Osteoblast (primary cell): ENCODE measurements at regions not wholly inside any gene's neighbourhood (a gene's known extent, or its start where the extent isn't known, plus 50 kb on each side); places are given as distances from the start of the nearest gene placed in this dataset.
"Not testable (repeated sequence)": the region's sequence is repeated elsewhere in the genome, so short reads cannot be mapped to it uniquely, and the experiment has no call there.

Experiments
- DNase-seq: peaks from one replicate; pipeline ENCODE4 v3.0.0; 2011; ENCODE audit warnings: low spot score, mixed read lengths; ENCODE audit not compliant: insufficient read length; ENCODE audit errors: missing footprints
- H2AFZ ChIP-seq: 2 replicates; pipeline ENCODE4 v1.6.0; 2011; ENCODE audit warnings: mild to moderate bottlenecking, low read length
- H3K27ac ChIP-seq: 2 replicates; pipeline ENCODE4 v1.5.1; 2011; ENCODE audit warnings: mild to moderate bottlenecking, low read depth, low read length, moderate library complexity
- H3K27me3 ChIP-seq: 2 replicates; pipeline ENCODE4 v1.6.0; 2012; ENCODE audit warnings: mild to moderate bottlenecking, control low read depth, inconsistent platforms, low read length, moderate library complexity; ENCODE audit not compliant: insufficient read depth
- H3K36me3 ChIP-seq: 2 replicates; pipeline ENCODE4 v1.5.1; 2011; ENCODE audit warnings: mild to moderate bottlenecking, low read length, control low read depth, moderate library complexity; ENCODE audit not compliant: insufficient read depth
- H3K4me1 ChIP-seq: 2 replicates; pipeline ENCODE4 v1.5.1; 2011; ENCODE audit warnings: mild to moderate bottlenecking, low read length, control low read depth, moderate library complexity; ENCODE audit not compliant: insufficient read depth
- H3K4me2 ChIP-seq: 2 replicates; pipeline ENCODE4 v1.6.0; 2011; ENCODE audit warnings: mild to moderate bottlenecking, low read length; ENCODE audit not compliant: insufficient read depth
- H3K4me3 ChIP-seq: fragments of 200-600 bp; sonication (generic); 3 replicates; pipeline ENCODE4 v1.5.1; 2012; ENCODE audit warnings: mild to moderate bottlenecking, low read length, inconsistent platforms; ENCODE audit not compliant: insufficient read depth
- H3K79me2 ChIP-seq: 2 replicates; pipeline ENCODE4 v1.6.0; 2012; ENCODE audit warnings: mild to moderate bottlenecking, low read length, control low read depth, inconsistent platforms; ENCODE audit not compliant: insufficient read depth
- H3K9me3 ChIP-seq: 2 replicates; pipeline ENCODE4 v1.5.1; 2011; ENCODE audit warnings: low read depth, low read length, control low read depth
- H4K20me1 ChIP-seq: 2 replicates; pipeline ENCODE4 v1.6.0; 2012; ENCODE audit warnings: mild to moderate bottlenecking, low read length, control low read depth; ENCODE audit not compliant: insufficient read depth
- CTCF ChIP-seq: IDR thresholded peaks from 2 replicates; pipeline ENCODE4 v1.5.1; 2011; ENCODE audit warnings: mild to moderate bottlenecking, low read depth, low read length, moderate library complexity; ENCODE audit errors: extremely low read depth

GRCh38 chrX:21194526-21194925, 179.7 kb upstream of the CNKSR2 start:
- no peak for DNase-seq
- TF ChIP-seq CTCF, result no peak
- Histone ChIP-seq H3K4me3 (no peak overlapping the region), H3K27ac (no peak overlapping the region), H2AFZ (no peak overlapping the region), H3K9me3 (no peaks in the 10 kb centered on the region), H3K4me1 (no peaks in the 10 kb centered on the region), H3K27me3 (no peaks in the 10 kb centered on the region), H3K4me2 (no peak overlapping the region), H3K79me2 (no peaks in the 10 kb centered on the region), H4K20me1 (no peaks in the 10 kb centered on the region), H3K36me3 (no peaks in the 10 kb centered on the region)

- no peak for TF ChIP-seq CTCF
- Histone ChIP-seq H3K9me3 (no peaks in the 10 kb centered on the region), H3K4me2 (no peak overlapping the region), H3K27me3 (no peaks in the 10 kb centered on the region), H3K79me2 (no peaks in the 10 kb centered on the region), H3K4me3 (no peak overlapping the region), H2AFZ (no peak overlapping the region), H4K20me1 (no peaks in the 10 kb centered on the region), H3K27ac (no peak overlapping the region), H3K36me3 (no peaks in the 10 kb centered on the region), H3K4me1 (no peaks in the 10 kb centered on the region)
- no peak for DNase-seq
Observed at GRCh38 chrX:21207080-21207479, 167.1 kb upstream of the CNKSR2 start.

GRCh38 chrX:21219208-21219607, 155.0 kb upstream of the CNKSR2 start:
- H4K20me1 ChIP-seq, H3K79me2 ChIP-seq, H3K9me3 ChIP-seq, DNase-seq, H3K27me3 ChIP-seq, H3K4me2 ChIP-seq, H3K36me3 ChIP-seq, H3K4me1 ChIP-seq, H2AFZ ChIP-seq, H3K4me3 ChIP-seq, H3K27ac ChIP-seq: not testable (repeated sequence)

- Histone ChIP-seq H3K27me3 (no peaks in the 10 kb centered on the region), H3K4me3 (no peak overlapping the region), H3K4me1 (no peaks in the 10 kb centered on the region), H3K79me2 (no peaks in the 10 kb centered on the region), H3K9me3 (no peaks in the 10 kb centered on the region), H3K36me3 (no peaks in the 10 kb centered on the region), H3K4me2 (no peak overlapping the region), H2AFZ (no peak overlapping the region), H3K27ac (no peak overlapping the region), H4K20me1 (no peaks in the 10 kb centered on the region)
- TF ChIP-seq CTCF, result no peak
- no peak for DNase-seq
Observed at GRCh38 chrX:21225643-21226042, 148.6 kb upstream of the CNKSR2 start.

GRCh38 chrX:21228974-21229373, 145.2 kb upstream of the CNKSR2 start:
- H3K79me2 ChIP-seq, H2AFZ ChIP-seq, H3K4me1 ChIP-seq, H3K9me3 ChIP-seq, H3K4me3 ChIP-seq, H3K27ac ChIP-seq, H3K36me3 ChIP-seq, H4K20me1 ChIP-seq, H3K27me3 ChIP-seq, DNase-seq, H3K4me2 ChIP-seq: not testable (repeated sequence)
